ENCODE measurements at regions not wholly inside any gene's neighbourhood (a gene's known extent, or its start where the extent isn't known, plus 50 kb on each side); places are given as distances from the start of the nearest gene placed in this dataset.

DNA sequence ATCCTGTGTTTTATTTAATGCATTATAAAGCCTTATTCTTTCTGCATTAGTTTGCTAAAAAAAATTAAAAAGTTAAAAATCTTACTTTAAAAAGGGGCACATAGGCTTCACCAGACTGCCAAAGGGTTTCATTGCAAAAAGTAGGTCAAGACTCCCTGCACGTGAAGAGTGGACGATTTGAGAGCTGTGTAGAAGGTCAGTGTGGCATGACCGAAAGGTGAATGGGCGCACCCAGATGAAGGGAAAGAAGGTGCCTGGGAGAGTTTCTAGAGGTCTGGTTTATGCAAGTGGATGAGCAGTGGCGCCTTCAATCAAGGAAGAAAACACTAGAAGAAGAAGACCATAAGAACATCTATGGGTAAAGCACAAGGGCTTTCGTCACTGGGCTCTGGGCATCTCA is 111.0 kb downstream of the SP3 start:
- WGBS, 2 donors = 90 to 96% methylated on average over 5 to 6 of the region's 6 CpGs

DNA sequence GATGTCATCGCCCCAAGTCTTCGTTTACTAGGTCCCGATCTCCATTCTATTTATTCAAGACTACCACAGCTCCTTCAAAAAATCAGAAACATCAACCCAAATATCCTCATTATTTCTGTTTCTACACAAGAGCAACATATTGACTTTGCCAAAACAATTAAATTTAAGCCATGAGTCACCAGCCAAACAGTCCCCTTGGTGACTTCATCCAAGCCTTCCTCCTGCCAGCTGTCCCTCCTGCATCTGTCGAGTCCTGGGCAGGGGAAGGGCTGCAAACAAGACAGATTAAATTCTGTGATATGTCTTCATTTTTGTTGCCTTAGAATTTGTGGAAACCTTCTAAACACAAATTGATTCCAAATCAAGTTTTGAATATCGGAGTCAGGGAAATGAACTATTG is 110.3 kb downstream of the SP3 start:
- Histone ChIP-seq H3K4me3 (no peak overlapping the region), H3K27ac (no peak overlapping the region), H3K27me3 (peaks cover 0 to 5% (median 0%) of the 10 kb centered on the region in 7 donors), H3K36me3 (no peaks in the 10 kb centered on the region), H3K4me1 (peaks cover 0 to 30% (median 11%) of the 10 kb centered on the region in 9 donors), H3K9me3 (no peaks in the 10 kb centered on the region)
- TF ChIP-seq, protein P1, sequence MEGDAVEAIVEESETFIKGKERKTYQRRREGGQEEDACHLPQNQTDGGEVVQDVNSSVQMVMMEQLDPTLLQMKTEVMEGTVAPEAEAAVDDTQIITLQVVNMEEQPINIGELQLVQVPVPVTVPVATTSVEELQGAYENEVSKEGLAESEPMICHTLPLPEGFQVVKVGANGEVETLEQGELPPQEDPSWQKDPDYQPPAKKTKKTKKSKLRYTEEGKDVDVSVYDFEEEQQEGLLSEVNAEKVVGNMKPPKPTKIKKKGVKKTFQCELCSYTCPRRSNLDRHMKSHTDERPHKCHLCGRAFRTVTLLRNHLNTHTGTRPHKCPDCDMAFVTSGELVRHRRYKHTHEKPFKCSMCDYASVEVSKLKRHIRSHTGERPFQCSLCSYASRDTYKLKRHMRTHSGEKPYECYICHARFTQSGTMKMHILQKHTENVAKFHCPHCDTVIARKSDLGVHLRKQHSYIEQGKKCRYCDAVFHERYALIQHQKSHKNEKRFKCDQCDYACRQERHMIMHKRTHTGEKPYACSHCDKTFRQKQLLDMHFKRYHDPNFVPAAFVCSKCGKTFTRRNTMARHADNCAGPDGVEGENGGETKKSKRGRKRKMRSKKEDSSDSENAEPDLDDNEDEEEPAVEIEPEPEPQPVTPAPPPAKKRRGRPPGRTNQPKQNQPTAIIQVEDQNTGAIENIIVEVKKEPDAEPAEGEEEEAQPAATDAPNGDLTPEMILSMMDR (IDR thresholded peaks at IDR 0.05) = no peak
- intact Hi-C loops (cut with DNase I) = no loop called here
- 59 to 70% methylated on average over 5 of the region's 5 CpGs for WGBS, 2 donors
- DNase-seq = peak in 1 of 2 donors; percentile 35
- peak in 6 of 8 donors; percentile 61 to 84 (median 68) for ATAC-seq

More for the DNA sequence above, 111.0 kb downstream of the SP3 start:
- H3K9me3 ChIP-seq = no peaks in the 10 kb centered on the region
- TF ChIP-seq, protein P1 (IDR thresholded peaks at IDR 0.05) = no peak
- H3K4me1 ChIP-seq = peaks cover 0 to 30% (median 11%) of the 10 kb centered on the region in 9 donors
- no peaks in the 10 kb centered on the region for H3K36me3 ChIP-seq
- DNase-seq (no peak), ATAC-seq (no peak)
- no peak overlapping the region for H3K27ac ChIP-seq
- intact Hi-C loops (cut with DNase I) = no loop called here
- no peak overlapping the region for H3K4me3 ChIP-seq
- H3K27me3 ChIP-seq = peaks cover 0 to 5% (median 0%) of the 10 kb centered on the region in 7 donors

DNA sequence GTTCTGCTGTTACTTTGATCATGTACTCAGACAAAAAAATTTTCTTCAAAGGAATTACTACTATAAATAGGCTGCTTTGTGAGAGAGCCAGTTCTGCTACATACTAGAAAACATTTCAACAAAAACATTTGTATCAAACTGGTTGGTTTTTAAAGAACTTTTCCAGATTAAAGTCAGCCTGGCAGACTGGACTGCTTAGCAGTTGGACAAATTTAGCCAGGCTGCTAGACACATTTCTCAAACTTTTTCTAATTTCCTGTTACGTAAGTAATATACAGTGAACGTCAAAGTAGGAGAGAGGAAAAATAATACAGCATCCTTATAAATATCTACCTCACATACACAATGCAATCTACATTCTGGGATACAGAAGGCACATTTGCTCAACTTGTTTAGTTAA is 109.5 kb downstream of the SP3 start:
- no peak overlapping the region for H3K4me3 ChIP-seq
- TF ChIP-seq, protein P1 (IDR thresholded peaks at IDR 0.05) = no peak

More for the DNA sequence above, 109.5 kb downstream of the SP3 start:
- no peaks in the 10 kb centered on the region for H3K36me3 ChIP-seq
- H3K27ac ChIP-seq = peak overlapping the region in 1 of 10 donors; percentile 11
- no peaks in the 10 kb centered on the region for H3K9me3 ChIP-seq
- H3K27me3 ChIP-seq = peaks cover 0 to 5% (median 0%) of the 10 kb centered on the region in 7 donors
- 54 to 56% methylated on average over 2 of the region's 2 CpGs for WGBS, 2 donors
- intact Hi-C loops (cut with DNase I) = no loop called here
- DNase-seq (no peak), ATAC-seq (peak in 2 of 8 donors; percentile 44 to 49)
- H3K4me1 ChIP-seq = peaks cover 0 to 30% (median 11%) of the 10 kb centered on the region in 9 donors

All from heart right ventricle (tissue), 16 donors.